Liver (tissue), 8 donors: ENCODE measurements at regions not wholly inside any gene's neighbourhood (a gene's known extent, or its start where the extent isn't known, plus 50 kb on each side); places are given as distances from the start of the nearest gene placed in this dataset.

Source experiments
- DNase-seq: peaks from one replicate; pipeline ENCODE4 v3.0.0-alpha.2; 2017; ENCODE audit warnings: low spot score
- H3K27ac ChIP-seq, 2 donors: one replicate each; pipeline ENCODE4 v1.7.0; 2013; ENCODE audit warnings: inconsistent platforms in 2 of 2, low read length in 2 of 2, control low read depth in 1 of 2, low read depth in 1 of 2, mild to moderate bottlenecking in 1 of 2
- H3K27me3 ChIP-seq, 4 donors: one replicate each; pipeline versions ENCODE4 v1.6.1 to v1.7.0; 2013; ENCODE audit warnings: low read length in 3 of 4, inconsistent platforms in 1 of 4, mild to moderate bottlenecking in 1 of 4, moderate library complexity in 1 of 4; ENCODE audit not compliant: control insufficient read depth in 4 of 4, insufficient read depth in 4 of 4
- H3K36me3 ChIP-seq, 4 donors: one replicate each; pipeline versions ENCODE4 v1.6.1 to v1.7.0; 2013; ENCODE audit warnings: low read length in 3 of 4, mild to moderate bottlenecking in 3 of 4, low read depth in 1 of 4, moderate library complexity in 1 of 4; ENCODE audit not compliant: control insufficient read depth in 4 of 4, insufficient read depth in 3 of 4
- H3K4me1 ChIP-seq, 4 donors: one replicate each; pipeline versions ENCODE4 v1.6.1 to v1.7.0; 2013; ENCODE audit warnings: low read length in 3 of 4, mild to moderate bottlenecking in 3 of 4, moderate library complexity in 1 of 4; ENCODE audit not compliant: control insufficient read depth in 4 of 4, insufficient read depth in 4 of 4
- H3K4me3 ChIP-seq, 3 donors: one replicate each; pipeline versions ENCODE4 v1.6.1 to v1.7.0; 2013; ENCODE audit warnings: low read length in 3 of 3, control low read depth in 1 of 3, low read depth in 1 of 3, mild to moderate bottlenecking in 1 of 3
- H3K9ac ChIP-seq, 2 donors: one replicate each; pipeline ENCODE4 v1.7.0; 2013; ENCODE audit warnings: low read length in 2 of 2, mild to moderate bottlenecking in 2 of 2, moderate library complexity in 2 of 2, control low read depth in 1 of 2, low read depth in 1 of 2
- H3K9me3 ChIP-seq, 4 donors: one replicate each; pipeline versions ENCODE4 v1.6.1 to v1.7.0; 2013; ENCODE audit warnings: low read length in 3 of 4; ENCODE audit not compliant: control insufficient read depth in 4 of 4
- ATF3 ChIP-seq: IDR thresholded peaks from 2 replicates; pipeline ENCODE4 v1.6.1; 2016; ENCODE audit warnings: antibody characterized with exemption
- CTCF ChIP-seq: fragments of 150-350 bp; IDR thresholded peaks from 2 replicates; pipeline ENCODE4 v1.5.1; 2017; ENCODE audit warnings: improper control_type of control experiment, low read depth, low read length; ENCODE audit not compliant: missing input control
- FOXA1 ChIP-seq: IDR thresholded peaks from 2 replicates; pipeline ENCODE4 v1.6.1; 2016; ENCODE audit warnings: antibody characterized with exemption
- GABPA ChIP-seq, 2 donors: IDR thresholded peaks in 1 of 2; conservative IDR thresholded peaks in 1 of 2; 2 replicates each; pipeline ENCODE4 v1.6.1; 2016; ENCODE audit warnings: antibody characterized with exemption in 2 of 2, mild to moderate bottlenecking in 1 of 2, moderate library complexity in 1 of 2
- JUND ChIP-seq, 2 donors: IDR thresholded peaks; 2 replicates each; pipeline ENCODE4 v1.6.1; 2016; ENCODE audit warnings: antibody characterized with exemption in 2 of 2
- NR2F2 ChIP-seq: IDR thresholded peaks from 2 replicates; pipeline ENCODE4 v1.6.1; 2016; ENCODE audit warnings: antibody characterized with exemption
- RAD21 ChIP-seq, 2 donors: IDR thresholded peaks; 2 replicates each; pipeline ENCODE4 v1.6.1; 2016; ENCODE audit warnings: antibody characterized with exemption in 2 of 2, mild to moderate bottlenecking in 2 of 2
- REST ChIP-seq: IDR thresholded peaks from 2 replicates; pipeline ENCODE4 v1.6.1; 2016; ENCODE audit warnings: antibody characterized with exemption, mild to moderate bottlenecking
- TAF1 ChIP-seq: conservative IDR thresholded peaks from 2 replicates; pipeline ENCODE4 v1.6.1; 2016; ENCODE audit warnings: antibody characterized with exemption, mild to moderate bottlenecking
- YY1 ChIP-seq: IDR thresholded peaks from 2 replicates; pipeline ENCODE4 v1.6.1; 2016; ENCODE audit warnings: antibody characterized with exemption, mild to moderate bottlenecking
- WGBS: extraction: QIAGEN DNeasy Blood & Tissue Kit; methylation state at CpG from one replicate; pipeline ENCODE4 v1.1.7; 2013; 5-methylcytosine and 5-hydroxymethylcytosine counted together
- donor health status: healthy.
- donor health status: healthy.
- donor health status: healthy.
- donor health status: healthy.
- donor health status: healthy.

GRCh38 chr10:69721690-69722310, 79.9 kb upstream of the COL13A1 start:
- DNase-seq = no peak
- Histone ChIP-seq H3K4me3 (no peak overlapping the region), H3K4me1 (no peaks in the 10 kb centered on the region), H3K9me3 (no peaks in the 10 kb centered on the region), H3K27me3 (peaks cover 0 to 14% (median 0%) of the 10 kb centered on the region in 4 donors), H3K27ac (no peak overlapping the region), H3K9ac (no peak overlapping the region), H3K36me3 (no peaks in the 10 kb centered on the region)
- WGBS = 55% methylated on average over 10 of the region's 10 CpGs
- TF ChIP-seq CTCF = no peak
- no peak for TF ChIP-seq REST
- TF ChIP-seq YY1 = no peak
- TF ChIP-seq NR2F2 = no peak
- no peak for TF ChIP-seq FOXA1

- Histone ChIP-seq H3K36me3 (no peaks in the 10 kb centered on the region), H3K9me3 (no peaks in the 10 kb centered on the region), H3K27ac (no peak overlapping the region), H3K9ac (no peak overlapping the region), H3K4me3 (no peak overlapping the region), H3K4me1 (no peaks in the 10 kb centered on the region), H3K27me3 (peaks cover 0 to 14% (median 0%) of the 10 kb centered on the region in 4 donors)
- WGBS = 89% methylated on average over 1 of the region's 1 CpG
- no peak for DNase-seq
- TF ChIP-seq ATF3 (no peak), CTCF (no peak), FOXA1 (no peak), JUND (IDR thresholded peaks at IDR 0.05) (no peak), TAF1 (no peak), GABPA (IDR thresholded peaks at IDR 0.05 in 1 of 2, conservative IDR thresholded peaks at IDR 0.05 in 1 of 2) (no peak), RAD21 (IDR thresholded peaks at IDR 0.05) (no peak), YY1 (no peak)
Observed at GRCh38 chr10:69723653-69724052, 78.1 kb upstream of the COL13A1 start.
